ENCODE measurements at regions not wholly inside any gene's neighbourhood (a gene's known extent, or its start where the extent isn't known, plus 50 kb on each side); places are given as distances from the start of the nearest gene placed in this dataset.

DNA sequence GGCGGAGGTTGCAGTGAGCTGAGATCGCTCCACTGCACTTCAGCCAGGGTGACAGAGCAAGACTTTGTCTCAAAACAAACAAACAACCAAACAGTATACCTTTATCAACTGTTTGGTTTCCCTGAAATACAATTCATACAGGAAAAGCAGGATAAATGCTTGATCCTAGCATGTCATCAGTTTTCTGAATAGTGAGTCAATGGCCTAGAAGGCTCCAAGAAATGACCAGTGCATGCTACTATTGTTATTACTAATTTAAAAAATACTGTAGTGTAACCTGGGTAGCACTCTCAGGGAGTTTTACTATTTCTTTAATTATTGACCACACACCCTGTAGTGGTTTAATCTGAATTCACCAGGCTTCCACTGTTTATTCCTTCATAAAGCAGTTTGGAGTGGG lies 101.0 kb upstream of the PTPN3 start:
- Histone ChIP-seq H3K27ac (ENCODE audit: insufficient read depth, low read depth, low read length) (no peak overlapping the region), H3K27me3 (ENCODE audit: control insufficient read depth in 2 of 2, insufficient read depth in 2 of 2, low read length in 2 of 2) (no peaks in the 10 kb centered on the region), H3K36me3 (ENCODE audit: control insufficient read depth in 2 of 2, extremely low read depth in 1 of 2, insufficient read depth in 2 of 2, low read length in 2 of 2) (no peaks in the 10 kb centered on the region), H3K4me2 (ENCODE audit: insufficient read depth, low read length) (no peak overlapping the region), H3K9me3 (replicated peaks; ENCODE audit: control insufficient read depth, insufficient read depth, low read length) (no peaks in the 10 kb centered on the region), H3K9ac (replicated peaks; ENCODE audit: extremely low read depth, insufficient read depth, low read length) (no peak overlapping the region), H3K4me1 (ENCODE audit: control insufficient read depth, extremely low read depth, insufficient read depth, low read length) (no peaks in the 10 kb centered on the region), H3K4me3 (replicated peaks in 1 of 3; ENCODE audit: insufficient read depth in 1 of 3, low read depth in 1 of 3, low read length in 3 of 3) (no peak overlapping the region), H4K20me1 (replicated peaks; ENCODE audit: control insufficient read depth, extremely low read depth, insufficient read depth, low read length) (no peaks in the 10 kb centered on the region), H2AFZ (ENCODE audit: low read depth, low read length) (no peak overlapping the region), H3K9me1 (replicated peaks; ENCODE audit: control insufficient read depth, extremely low read depth, insufficient read depth, low read length) (no peaks in the 10 kb centered on the region), H3K79me2 (ENCODE audit: control insufficient read depth, insufficient read depth, low read length) (no peaks in the 10 kb centered on the region)
- CTCF ChIA-PET = no interaction called here
- POLR2A ChIA-PET = no interaction called here
- DNase-seq (ENCODE audit: low read depth, low spot score) (no peak), FAIRE-seq (no peak)
- dilution Hi-C loops (cut with MboI; ENCODE audit: extremely low pct_ligation_motif_present, low sequenced_read_pairs) = no loop called here
- TF ChIP-seq GATA2 (IDR thresholded peaks at IDR 0.05; ENCODE audit: insufficient read depth, insufficient read length, low read depth, low read length) (no peak), JUN (IDR thresholded peaks at IDR 0.05; ENCODE audit: borderline replicate concordance, insufficient read depth, insufficient read length, low read depth) (no peak), POLR2AphosphoS5 (IDR thresholded peaks at IDR 0.05; ENCODE audit: insufficient read depth, low read depth, low read length) (no peak), CTCF (IDR thresholded peaks at IDR 0.05; ENCODE audit: extremely low read depth in 1 of 2, insufficient read depth in 1 of 2, low read depth in 1 of 2, low read length in 2 of 2) (no peak)
- intact Hi-C loops (cut with micrococcal nuclease) = no loop called here
- BruUV-seq (replicated peaks) = no TSS peak

DNA sequence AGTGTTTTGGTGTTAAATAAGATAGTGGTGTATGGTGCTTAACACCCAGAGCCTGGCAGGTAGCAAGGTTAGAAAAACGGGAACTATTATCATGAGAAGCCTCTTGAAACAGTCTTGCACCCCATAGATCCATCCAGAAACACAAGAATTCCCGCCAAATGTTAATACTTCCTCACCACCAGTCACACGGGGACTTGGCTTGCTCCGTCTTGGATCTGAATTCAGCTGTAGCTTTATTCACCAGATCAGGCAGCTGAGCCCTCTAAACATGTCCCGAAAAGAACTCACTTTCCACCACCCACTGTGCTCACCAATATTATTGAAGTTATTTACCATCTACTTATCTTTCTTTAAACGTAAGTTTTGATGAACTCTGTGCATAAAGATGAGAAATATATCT lies 101.6 kb upstream of the PTPN3 start:
- no peak overlapping the region for H3K9ac ChIP-seq (replicated peaks; ENCODE audit: extremely low read depth, insufficient read depth, low read length)
- BruUV-seq (replicated peaks) = no TSS peak
- H4K20me1 ChIP-seq (replicated peaks; ENCODE audit: control insufficient read depth, extremely low read depth, insufficient read depth, low read length) = no peaks in the 10 kb centered on the region
- no peaks in the 10 kb centered on the region for H3K4me1 ChIP-seq (ENCODE audit: control insufficient read depth, extremely low read depth, insufficient read depth, low read length)
- no peaks in the 10 kb centered on the region for H3K9me3 ChIP-seq (replicated peaks; ENCODE audit: control insufficient read depth, insufficient read depth, low read length)
- H3K27ac ChIP-seq (ENCODE audit: insufficient read depth, low read depth, low read length) = no peak overlapping the region
- TF ChIP-seq CTCF (IDR thresholded peaks at IDR 0.05; ENCODE audit: extremely low read depth in 1 of 2, insufficient read depth in 1 of 2, low read depth in 1 of 2, low read length in 2 of 2) (no peak), MYC (IDR thresholded peaks at IDR 0.05; ENCODE audit: low read depth, low read length) (no peak), JUN (IDR thresholded peaks at IDR 0.05; ENCODE audit: borderline replicate concordance, insufficient read depth, insufficient read length, low read depth) (no peak), MAX (IDR thresholded peaks at IDR 0.05; ENCODE audit: insufficient read depth, insufficient read length) (no peak), FOS (IDR thresholded peaks at IDR 0.05; ENCODE audit: borderline replicate concordance, insufficient read depth, low read length) (no peak), POLR2A (IDR thresholded peaks at IDR 0.05; ENCODE audit: low read depth, low read length) (no peak), POLR2AphosphoS5 (IDR thresholded peaks at IDR 0.05; ENCODE audit: insufficient read depth, low read depth, low read length) (no peak), GATA2 (IDR thresholded peaks at IDR 0.05; ENCODE audit: insufficient read depth, insufficient read length, low read depth, low read length) (no peak), EZH2 (IDR thresholded peaks at IDR 0.05; ENCODE audit: borderline replicate concordance, low read depth, low read length, severe bottlenecking) (no peak)
- dilution Hi-C loops (cut with MboI; ENCODE audit: extremely low pct_ligation_motif_present, low sequenced_read_pairs) (no loop called here), intact Hi-C loops (cut with micrococcal nuclease) (no loop called here)
- H3K4me2 ChIP-seq (ENCODE audit: insufficient read depth, low read length) = no peak overlapping the region
- DNase-seq (ENCODE audit: low read depth, low spot score) (no peak), FAIRE-seq (no peak)
- H3K9me1 ChIP-seq (replicated peaks; ENCODE audit: control insufficient read depth, extremely low read depth, insufficient read depth, low read length) = no peaks in the 10 kb centered on the region
- no peak overlapping the region for H2AFZ ChIP-seq (ENCODE audit: low read depth, low read length)
- no peaks in the 10 kb centered on the region for H3K36me3 ChIP-seq (ENCODE audit: control insufficient read depth in 2 of 2, extremely low read depth in 1 of 2, insufficient read depth in 2 of 2, low read length in 2 of 2)
- H3K27me3 ChIP-seq (ENCODE audit: control insufficient read depth in 2 of 2, insufficient read depth in 2 of 2, low read length in 2 of 2) = no peaks in the 10 kb centered on the region
- POLR2A ChIA-PET = no interaction called here
- H3K79me2 ChIP-seq (ENCODE audit: control insufficient read depth, insufficient read depth, low read length) = no peaks in the 10 kb centered on the region
- H3K4me3 ChIP-seq (replicated peaks in 1 of 3; ENCODE audit: insufficient read depth in 1 of 3, low read depth in 1 of 3, low read length in 3 of 3) = no peak overlapping the region
- CTCF ChIA-PET = no interaction called here

All from endothelial cell of umbilical vein (primary cell).